ENCODE measurements at regions not wholly inside any gene's neighbourhood (a gene's known extent, or its start where the extent isn't known, plus 50 kb on each side); places are given as distances from the start of the nearest gene placed in this dataset.

DNA sequence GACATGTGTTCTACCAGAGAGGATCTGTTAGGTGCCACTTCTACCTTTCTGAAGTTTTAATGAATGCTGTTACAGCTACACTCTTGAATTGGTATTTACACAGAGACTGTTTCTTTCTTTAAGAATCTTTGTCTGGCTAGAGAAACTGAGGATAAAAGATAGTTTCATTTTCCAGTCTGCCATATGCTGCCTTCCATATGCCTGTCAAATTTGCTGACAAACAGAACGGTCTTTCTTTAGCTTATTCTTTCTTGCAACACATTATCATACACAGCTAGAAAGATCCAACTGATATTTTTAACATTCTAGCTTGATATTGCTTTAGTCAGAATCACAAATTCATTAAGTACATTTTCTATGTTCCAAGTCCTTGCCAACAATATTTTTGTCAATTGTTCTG lies 409.8 kb upstream of the CELF4 start:
- no peak overlapping the region for H3K4me3 ChIP-seq
- TF ChIP-seq POLR2A (IDR thresholded peaks at IDR 0.05), result no peak
- TF ChIP-seq, protein P1, sequence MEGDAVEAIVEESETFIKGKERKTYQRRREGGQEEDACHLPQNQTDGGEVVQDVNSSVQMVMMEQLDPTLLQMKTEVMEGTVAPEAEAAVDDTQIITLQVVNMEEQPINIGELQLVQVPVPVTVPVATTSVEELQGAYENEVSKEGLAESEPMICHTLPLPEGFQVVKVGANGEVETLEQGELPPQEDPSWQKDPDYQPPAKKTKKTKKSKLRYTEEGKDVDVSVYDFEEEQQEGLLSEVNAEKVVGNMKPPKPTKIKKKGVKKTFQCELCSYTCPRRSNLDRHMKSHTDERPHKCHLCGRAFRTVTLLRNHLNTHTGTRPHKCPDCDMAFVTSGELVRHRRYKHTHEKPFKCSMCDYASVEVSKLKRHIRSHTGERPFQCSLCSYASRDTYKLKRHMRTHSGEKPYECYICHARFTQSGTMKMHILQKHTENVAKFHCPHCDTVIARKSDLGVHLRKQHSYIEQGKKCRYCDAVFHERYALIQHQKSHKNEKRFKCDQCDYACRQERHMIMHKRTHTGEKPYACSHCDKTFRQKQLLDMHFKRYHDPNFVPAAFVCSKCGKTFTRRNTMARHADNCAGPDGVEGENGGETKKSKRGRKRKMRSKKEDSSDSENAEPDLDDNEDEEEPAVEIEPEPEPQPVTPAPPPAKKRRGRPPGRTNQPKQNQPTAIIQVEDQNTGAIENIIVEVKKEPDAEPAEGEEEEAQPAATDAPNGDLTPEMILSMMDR (IDR thresholded peaks at IDR 0.05), result no peak
- 66 to 82% (median 79%) methylated on average over 1 of the region's 1 CpG for WGBS, 4 donors
- H3K36me3 ChIP-seq, result no peaks in the 10 kb centered on the region
- H3K27ac ChIP-seq, result no peak overlapping the region
- no peaks in the 10 kb centered on the region for H3K4me1 ChIP-seq
- peaks cover 0 to 28% (median 2%) of the 10 kb centered on the region in 12 donors for H3K9me3 ChIP-seq
- DNase-seq, result no peak
- no peak for ATAC-seq
- intact Hi-C loops (cut with DNase I), result loop anchor here in 1 of 10 donors (10.0 kb wide), 1 partner anchor 59 kb away; no protein-coding TSS in a partner anchor
- H3K27me3 ChIP-seq, result no peaks in the 10 kb centered on the region

DNA sequence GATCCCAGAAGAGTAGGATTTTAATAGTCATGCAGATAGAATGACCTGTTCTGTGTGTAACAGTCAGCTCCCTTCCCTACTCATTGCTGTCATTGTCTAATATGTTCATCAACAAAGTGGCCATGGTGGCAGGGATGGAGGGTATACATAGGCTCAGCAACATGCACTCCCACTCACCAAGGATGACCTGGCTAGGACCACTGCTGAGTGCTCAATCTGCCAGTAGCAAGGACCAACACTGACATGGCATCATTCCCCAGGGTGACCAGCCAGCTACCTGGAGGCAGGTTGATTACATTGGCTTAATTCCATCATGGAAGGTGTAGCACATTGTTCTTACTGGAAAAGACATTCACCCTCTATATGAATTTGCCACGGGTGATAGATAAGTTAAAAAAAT lies 401.7 kb upstream of the CELF4 start:
- intact Hi-C loops (cut with DNase I), result no loop called here
- DNase-seq, result no peak
- no peak overlapping the region for H3K4me3 ChIP-seq
- WGBS, 4 donors, result 60 to 69% (median 67%) methylated on average over 1 of the region's 1 CpG
- H3K9me3 ChIP-seq, result no peaks in the 10 kb centered on the region
- ATAC-seq, result no peak
- H3K4me1 ChIP-seq, result no peaks in the 10 kb centered on the region
- TF ChIP-seq, protein P1 (IDR thresholded peaks at IDR 0.05), result no peak
- no peak for TF ChIP-seq POLR2A (IDR thresholded peaks at IDR 0.05)
- no peak overlapping the region for H3K27ac ChIP-seq
- H3K36me3 ChIP-seq, result no peaks in the 10 kb centered on the region
- no peaks in the 10 kb centered on the region for H3K27me3 ChIP-seq

DNA sequence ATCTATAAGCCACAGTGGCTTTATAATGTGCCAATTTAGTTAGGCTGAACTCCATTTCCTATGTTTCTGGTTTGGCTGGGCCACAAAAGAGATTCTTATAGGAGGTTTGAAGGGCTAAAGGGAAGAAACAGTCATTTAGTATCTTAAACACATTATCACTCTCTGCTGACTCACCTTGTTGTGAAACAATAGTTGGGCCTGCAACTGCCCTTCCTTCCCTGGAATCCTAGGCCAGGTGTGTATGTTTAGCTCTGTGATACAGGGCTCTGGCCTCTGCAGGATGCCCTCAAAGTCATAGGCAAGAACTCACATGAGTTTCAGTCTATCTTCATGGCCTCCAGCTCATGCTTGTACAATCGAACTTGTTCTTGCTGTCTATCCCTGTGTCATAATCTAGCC lies 400.0 kb upstream of the CELF4 start:
- Histone ChIP-seq H3K27ac (no peak overlapping the region), H3K4me1 (no peaks in the 10 kb centered on the region), H3K27me3 (no peaks in the 10 kb centered on the region), H3K4me3 (no peak overlapping the region), H3K9me3 (peaks cover 0 to 6% (median 0%) of the 10 kb centered on the region in 12 donors), H3K36me3 (no peaks in the 10 kb centered on the region)
- ATAC-seq (no peak), DNase-seq (no peak)
- 67 to 75% (median 71%) methylated on average over 1 of the region's 1 CpG for WGBS, 4 donors
- intact Hi-C loops (cut with DNase I), result no loop called here
- TF ChIP-seq POLR2A (IDR thresholded peaks at IDR 0.05), result no peak
- TF ChIP-seq, protein P1 (IDR thresholded peaks at IDR 0.05), result no peak

DNA sequence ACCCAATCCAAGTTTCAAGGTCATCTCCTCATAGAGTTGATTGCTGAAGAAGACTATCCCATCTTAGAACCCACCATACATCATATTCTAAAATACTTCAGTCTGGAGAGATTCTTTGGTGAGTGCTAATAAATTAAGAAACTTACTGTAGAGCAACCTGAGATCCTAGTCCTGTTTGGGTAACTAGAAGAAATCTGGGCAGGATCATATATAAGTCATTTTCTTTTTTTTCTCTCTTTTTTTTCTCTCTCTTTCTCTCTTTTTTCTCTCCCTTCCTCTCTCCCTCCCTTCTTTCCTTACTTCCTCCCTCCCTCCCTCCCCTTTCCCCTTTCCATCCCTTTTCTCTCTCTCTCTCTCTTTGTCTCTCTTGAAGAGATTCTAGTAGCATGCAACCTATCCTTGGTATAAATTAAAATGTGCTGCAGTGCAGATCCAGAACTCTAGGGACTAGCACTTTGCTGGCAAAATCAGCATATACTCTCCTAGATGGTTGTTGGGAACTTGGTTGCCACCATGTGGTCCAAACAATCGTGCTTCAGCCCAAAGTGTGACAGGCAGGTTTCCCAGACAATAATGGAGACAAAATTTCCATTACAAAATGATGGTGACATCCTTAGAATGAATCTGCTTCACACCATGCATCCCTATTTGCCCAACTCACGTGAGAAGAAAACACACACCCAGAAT lies 399.4 kb upstream of the CELF4 start:
- Histone ChIP-seq H3K4me1 (no peaks in the 10 kb centered on the region), H3K36me3 (no peaks in the 10 kb centered on the region), H3K27me3 (no peaks in the 10 kb centered on the region), H3K4me3 (no peak overlapping the region), H3K27ac (no peak overlapping the region), H3K9me3 (peaks cover 0 to 6% (median 0%) of the 10 kb centered on the region in 12 donors)
- ATAC-seq (no peak), DNase-seq (no peak)
- TF ChIP-seq, protein P1 (IDR thresholded peaks at IDR 0.05), result no peak
- intact Hi-C loops (cut with DNase I), result no loop called here
- 57 to 63% (median 62%) methylated on average over 2 of the region's 2 CpGs for WGBS, 4 donors
